GM12878 (cell line): ENCODE measurements at regions not wholly inside any gene's neighbourhood (a gene's known extent, or its start where the extent isn't known, plus 50 kb on each side); places are given as distances from the start of the nearest gene placed in this dataset.

Experiments used
- ATAC-seq: fragments of 200-7000 bp; cut with Tn5 transposase; 3 replicates; pipeline ENCODE4 v1.9.1; 2020; ENCODE audit warnings: mild to moderate bottlenecking, moderate library complexity
- BruUV-seq: library from RNA; stranded (reverse); fragments of 400-500 nt; replicated peaks from 2 replicates; lab custom pipeline; 2021; lab: Mats Ljungman, UMichigan
- CTCF ChIA-PET: fragments of 300-600 bp; sonication (Branson Sonifier 250); formaldehyde crosslinking; extraction: SDS; loops from one replicate; lab custom pipeline; 2021; ENCODE audit warnings: inconsistent platforms; lab: Yijun Ruan, JAX
- POLR2A ChIA-PET: fragments of 350-600 bp; formaldehyde crosslinking; extraction: SDS; loops from one replicate; lab custom pipeline; 2021; ENCODE audit warnings: inconsistent platforms; lab: Charles Lee
- RAD21 ChIA-PET: fragments of 300-600 bp; sonication (Branson Sonifier 250); formaldehyde crosslinking; loops from one replicate; lab custom pipeline; 2023; ENCODE audit warnings: antibody characterized with exemption; ENCODE audit not compliant: unreplicated experiment; lab: Charles Lee
- SMC1A ChIA-PET: fragments of 300-600 bp; sonication (Branson Sonifier 250); formaldehyde crosslinking; loops from one replicate; lab custom pipeline; 2023; ENCODE audit not compliant: unreplicated experiment, uncharacterized antibody; lab: Charles Lee
- DNase-seq: peaks from one replicate; pipeline ENCODE4 v3.0.0-alpha.2; 2011; ENCODE audit warnings: low read depth, low spot score
- FAIRE-seq: peaks from 3 replicates; lab custom pipeline; 2011; peaks lifted over from hg19 to GRCh38; lab: Jason Lieb, UNC
- H2AFZ ChIP-seq: 2 replicates; pipeline ENCODE4 v1.6.0; 2011; ENCODE audit warnings: low read depth, low read length, control low read depth; ENCODE audit not compliant: control insufficient read depth
- H3K27ac ChIP-seq: 2 replicates; pipeline ENCODE4 v1.5.1; 2011; ENCODE audit warnings: control low read depth; ENCODE audit not compliant: control insufficient read depth, insufficient read depth
- H3K27me3 ChIP-seq, 2 experiments: replicated peaks in 1 of 2; 2 replicates each; pipeline versions ENCODE4 v1.6.0 to v1.6.1; 2011; ENCODE audit warnings: low read length in 1 of 2; ENCODE audit not compliant: control insufficient read depth in 2 of 2, insufficient read depth in 2 of 2
- H3K36me3 ChIP-seq, 2 experiments: 2 replicates each; pipeline ENCODE4 v1.5.1; 2011; ENCODE audit warnings: low read length in 1 of 2; ENCODE audit not compliant: control insufficient read depth in 2 of 2, insufficient read depth in 2 of 2
- H3K4me1 ChIP-seq: 2 replicates; pipeline ENCODE4 v1.6.1; 2011; ENCODE audit warnings: mild to moderate bottlenecking, low read length, moderate library complexity, mixed read lengths; ENCODE audit not compliant: control insufficient read depth, insufficient read depth
- H3K4me2 ChIP-seq: 2 replicates; pipeline ENCODE4 v1.6.0; 2011; ENCODE audit warnings: control low read depth; ENCODE audit not compliant: control insufficient read depth, insufficient read depth
- H3K4me3 ChIP-seq: fragments of 200-600 bp; sonication (generic); 2 replicates; pipeline ENCODE4 v1.5.1; 2016
- H3K79me2 ChIP-seq: 2 replicates; pipeline ENCODE4 v1.6.0; 2011; ENCODE audit warnings: low read length; ENCODE audit not compliant: control insufficient read depth, insufficient read depth
- H3K9ac ChIP-seq: 2 replicates; pipeline ENCODE4 v1.8.0; 2011; ENCODE audit warnings: low read length, control low read depth, mixed read lengths; ENCODE audit not compliant: control insufficient read depth, insufficient read depth
- H3K9me3 ChIP-seq: replicated peaks from 3 replicates; pipeline ENCODE4 v1.5.1; 2011; ENCODE audit warnings: mild to moderate bottlenecking, low read length; ENCODE audit not compliant: control insufficient read depth, insufficient read depth
- H4K20me1 ChIP-seq: 2 replicates; pipeline ENCODE4 v1.6.0; 2011; ENCODE audit not compliant: control insufficient read depth, insufficient read depth
- ATF7 ChIP-seq: fragments of 450-650 bp; IDR thresholded peaks from 2 replicates; pipeline ENCODE4 v1.6.1; 2016; ENCODE audit warnings: low read depth, mild to moderate bottlenecking
- CEBPB ChIP-seq, 2 experiments: fragments of 150-350 bp in 1 of 2; IDR thresholded peaks; 2 replicates each; pipeline ENCODE4 v1.6.1; 2012 to 2014; ENCODE audit warnings: low read depth in 2 of 2, low read length in 2 of 2, borderline replicate concordance in 1 of 2, inconsistent platforms in 1 of 2
- DPF2 ChIP-seq: fragments of 450-650 bp; IDR thresholded peaks from 2 replicates; pipeline ENCODE4 v1.6.1; 2017; ENCODE audit warnings: mild to moderate bottlenecking
- EZH2 ChIP-seq: IDR thresholded peaks from 2 replicates; pipeline ENCODE4 v1.6.1; 2012; ENCODE audit warnings: low read depth, mild to moderate bottlenecking, control low read depth, inconsistent platforms, low read length, borderline replicate concordance; ENCODE audit not compliant: control insufficient read depth
- MTA2 ChIP-seq: fragments of 450-650 bp; IDR thresholded peaks from 2 replicates; pipeline ENCODE4 v1.6.1; 2016; ENCODE audit warnings: low read depth, mild to moderate bottlenecking, moderate library complexity
- NBN ChIP-seq: fragments of 450-650 bp; IDR thresholded peaks from 2 replicates; pipeline ENCODE4 v1.6.1; 2016
- NFYA ChIP-seq: IDR thresholded peaks from 2 replicates; pipeline ENCODE4 v1.6.1; 2011; ENCODE audit warnings: low read depth, mild to moderate bottlenecking, low read length, improper control_type of control experiment, borderline replicate concordance
- STAT1 ChIP-seq: fragments of 450-650 bp; conservative IDR thresholded peaks from 2 replicates; pipeline ENCODE4 v1.6.1; 2014; ENCODE audit warnings: antibody characterized with exemption, mild to moderate bottlenecking
- ZNF207 ChIP-seq: fragments of 450-650 bp; IDR thresholded peaks from 2 replicates; pipeline ENCODE4 v1.6.1; 2014; ENCODE audit warnings: antibody characterized with exemption, mild to moderate bottlenecking, borderline replicate concordance
- ZNF24 ChIP-seq: fragments of 450-650 bp; IDR thresholded peaks from 2 replicates; pipeline ENCODE4 v1.6.1; 2017; ENCODE audit warnings: antibody characterized with exemption, mild to moderate bottlenecking
- ZNF622 ChIP-seq: fragments of 450-650 bp; IDR thresholded peaks from 2 replicates; pipeline ENCODE4 v1.6.1; 2017; ENCODE audit warnings: mild to moderate bottlenecking, inconsistent platforms
- WGBS: methylation state at CpG from one replicate; pipeline ENCODE4 v1.1.6; 2016; ENCODE audit warnings: low lambda C conversion rate; ENCODE audit not compliant: insufficient replicate concordance, insufficient coverage; ENCODE audit errors: missing lambda C conversion rate; 5-methylcytosine and 5-hydroxymethylcytosine counted together
- in situ Hi-C: fragments of 300-500 bp; cut with MboI; formaldehyde crosslinking; loops from 9 replicates; pipeline ENCODE4 v1.14.3; 2018; ENCODE audit warnings: mixed read lengths
- intact Hi-C: fragments of 100-400 bp; cut with micrococcal nuclease; formaldehyde crosslinking; loops from one replicate; pipeline ENCODE4 v1.14.2; 2022; ENCODE audit not compliant: unreplicated experiment
- TF ChIP-seq, protein P1 (sequence below): fragments of 450-650 bp; IDR thresholded peaks from 2 replicates; pipeline ENCODE4 v1.6.1; 2017; ENCODE audit warnings: mild to moderate bottlenecking, moderate library complexity

DNA sequence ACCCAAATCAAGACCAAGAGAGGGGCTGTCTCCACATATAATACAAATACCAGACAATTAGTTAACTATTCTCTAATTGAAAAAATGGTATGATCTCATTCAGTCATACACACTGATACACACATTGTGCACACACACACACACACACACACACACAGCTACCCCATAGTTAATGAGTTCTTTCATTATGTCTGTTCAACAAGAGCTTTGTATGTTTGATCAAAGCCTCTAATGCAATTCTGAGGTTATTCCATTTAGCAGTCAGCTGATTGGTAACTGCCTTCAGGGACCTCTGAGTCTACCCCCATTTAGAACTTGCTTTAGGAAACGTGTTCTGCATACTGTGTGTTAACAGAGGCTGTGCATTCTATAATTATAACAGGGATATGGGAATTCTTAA lies 741.4 kb upstream of the LRRTM4 start:
- no peak overlapping the region for H3K27ac ChIP-seq
- 0% methylated on average over 1 of the region's 1 CpG for WGBS
- FAIRE-seq (no peak), DNase-seq (no peak), ATAC-seq (no peak)
- H4K20me1 ChIP-seq: no peaks in the 10 kb centered on the region
- TF ChIP-seq, protein P1, sequence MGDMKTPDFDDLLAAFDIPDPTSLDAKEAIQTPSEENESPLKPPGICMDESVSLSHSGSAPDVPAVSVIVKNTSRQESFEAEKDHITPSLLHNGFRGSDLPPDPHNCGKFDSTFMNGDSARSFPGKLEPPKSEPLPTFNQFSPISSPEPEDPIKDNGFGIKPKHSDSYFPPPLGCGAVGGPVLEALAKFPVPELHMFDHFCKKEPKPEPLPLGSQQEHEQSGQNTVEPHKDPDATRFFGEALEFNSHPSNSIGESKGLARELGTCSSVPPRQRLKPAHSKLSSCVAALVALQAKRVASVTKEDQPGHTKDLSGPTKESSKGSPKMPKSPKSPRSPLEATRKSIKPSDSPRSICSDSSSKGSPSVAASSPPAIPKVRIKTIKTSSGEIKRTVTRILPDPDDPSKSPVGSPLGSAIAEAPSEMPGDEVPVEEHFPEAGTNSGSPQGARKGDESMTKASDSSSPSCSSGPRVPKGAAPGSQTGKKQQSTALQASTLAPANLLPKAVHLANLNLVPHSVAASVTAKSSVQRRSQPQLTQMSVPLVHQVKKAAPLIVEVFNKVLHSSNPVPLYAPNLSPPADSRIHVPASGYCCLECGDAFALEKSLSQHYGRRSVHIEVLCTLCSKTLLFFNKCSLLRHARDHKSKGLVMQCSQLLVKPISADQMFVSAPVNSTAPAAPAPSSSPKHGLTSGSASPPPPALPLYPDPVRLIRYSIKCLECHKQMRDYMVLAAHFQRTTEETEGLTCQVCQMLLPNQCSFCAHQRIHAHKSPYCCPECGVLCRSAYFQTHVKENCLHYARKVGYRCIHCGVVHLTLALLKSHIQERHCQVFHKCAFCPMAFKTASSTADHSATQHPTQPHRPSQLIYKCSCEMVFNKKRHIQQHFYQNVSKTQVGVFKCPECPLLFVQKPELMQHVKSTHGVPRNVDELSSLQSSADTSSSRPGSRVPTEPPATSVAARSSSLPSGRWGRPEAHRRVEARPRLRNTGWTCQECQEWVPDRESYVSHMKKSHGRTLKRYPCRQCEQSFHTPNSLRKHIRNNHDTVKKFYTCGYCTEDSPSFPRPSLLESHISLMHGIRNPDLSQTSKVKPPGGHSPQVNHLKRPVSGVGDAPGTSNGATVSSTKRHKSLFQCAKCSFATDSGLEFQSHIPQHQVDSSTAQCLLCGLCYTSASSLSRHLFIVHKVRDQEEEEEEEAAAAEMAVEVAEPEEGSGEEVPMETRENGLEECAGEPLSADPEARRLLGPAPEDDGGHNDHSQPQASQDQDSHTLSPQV: no peak
- TF ChIP-seq NFYA: no peak
- no peak for TF ChIP-seq EZH2
- no peak for TF ChIP-seq NBN
- TF ChIP-seq CEBPB (IDR thresholded peaks at IDR 0.05; ENCODE audit: borderline replicate concordance in 1 of 2, low read depth in 2 of 2, low read length in 2 of 2): no peak
- no peak for TF ChIP-seq DPF2
- TF ChIP-seq ZNF24: peak; percentile 32; the same call in 1 of the 2 replicates
- peak; percentile 64; the same call in 1 of the 2 replicates for TF ChIP-seq MTA2
- peak; percentile 64 for TF ChIP-seq ATF7
- TF ChIP-seq ZNF207: no peak
- TF ChIP-seq STAT1: no peak
- no peak for TF ChIP-seq ZNF622
- no TSS peak for BruUV-seq
- POLR2A ChIA-PET: no interaction called here
- no peaks in the 10 kb centered on the region for H3K27me3 ChIP-seq
- H3K4me2 ChIP-seq: no peak overlapping the region
- no peak overlapping the region for H3K4me3 ChIP-seq
- no peaks in the 10 kb centered on the region for H3K9me3 ChIP-seq
- H3K4me1 ChIP-seq: no peaks in the 10 kb centered on the region
- RAD21 ChIA-PET: no interaction called here
- H3K36me3 ChIP-seq: no peaks in the 10 kb centered on the region
- in situ Hi-C loops: no loop called here
- H3K9ac ChIP-seq: no peak overlapping the region
- no peaks in the 10 kb centered on the region for H3K79me2 ChIP-seq
- no peak overlapping the region for H2AFZ ChIP-seq
- CTCF ChIA-PET: interaction anchor here (1.3 kb wide), 1 partner anchor 11 kb away, joined by 4 read pairs; no protein-coding TSS in a partner anchor
- SMC1A ChIA-PET: interaction anchor here (1.5 to 1.8 kb wide), 2 partner anchors 11 to 31 kb away, joined by 4 to 6 read pairs; no protein-coding TSS in a partner anchor
- intact Hi-C loops: no loop called here
